ENCODE measurements at regions not wholly inside any gene's neighbourhood (a gene's known extent, or its start where the extent isn't known, plus 50 kb on each side); places are given as distances from the start of the nearest gene placed in this dataset.

- H3K9ac ChIP-seq (ENCODE audit: low read length), result no peak overlapping the region
- TF ChIP-seq EZH2phosphoT487 (IDR thresholded peaks at IDR 0.05; ENCODE audit: low read depth), result no peak
- TF ChIP-seq, protein P1, sequence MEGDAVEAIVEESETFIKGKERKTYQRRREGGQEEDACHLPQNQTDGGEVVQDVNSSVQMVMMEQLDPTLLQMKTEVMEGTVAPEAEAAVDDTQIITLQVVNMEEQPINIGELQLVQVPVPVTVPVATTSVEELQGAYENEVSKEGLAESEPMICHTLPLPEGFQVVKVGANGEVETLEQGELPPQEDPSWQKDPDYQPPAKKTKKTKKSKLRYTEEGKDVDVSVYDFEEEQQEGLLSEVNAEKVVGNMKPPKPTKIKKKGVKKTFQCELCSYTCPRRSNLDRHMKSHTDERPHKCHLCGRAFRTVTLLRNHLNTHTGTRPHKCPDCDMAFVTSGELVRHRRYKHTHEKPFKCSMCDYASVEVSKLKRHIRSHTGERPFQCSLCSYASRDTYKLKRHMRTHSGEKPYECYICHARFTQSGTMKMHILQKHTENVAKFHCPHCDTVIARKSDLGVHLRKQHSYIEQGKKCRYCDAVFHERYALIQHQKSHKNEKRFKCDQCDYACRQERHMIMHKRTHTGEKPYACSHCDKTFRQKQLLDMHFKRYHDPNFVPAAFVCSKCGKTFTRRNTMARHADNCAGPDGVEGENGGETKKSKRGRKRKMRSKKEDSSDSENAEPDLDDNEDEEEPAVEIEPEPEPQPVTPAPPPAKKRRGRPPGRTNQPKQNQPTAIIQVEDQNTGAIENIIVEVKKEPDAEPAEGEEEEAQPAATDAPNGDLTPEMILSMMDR (IDR thresholded peaks at IDR 0.05; ENCODE audit: low read depth, low read length), result no peak
- no peaks in the 10 kb centered on the region for H3K4me1 ChIP-seq (ENCODE audit: low read length)
- no peaks in the 10 kb centered on the region for H3K9me3 ChIP-seq (ENCODE audit: insufficient read depth, low read length)
- H3K79me2 ChIP-seq (ENCODE audit: low read length), result no peaks in the 10 kb centered on the region
- H2AFZ ChIP-seq (ENCODE audit: low read depth, low read length), result no peak overlapping the region
- no peaks in the 10 kb centered on the region for H3K36me3 ChIP-seq (replicated peaks; ENCODE audit: low read depth, low read length)
- H3K27ac ChIP-seq (ENCODE audit: low read length), result no peak overlapping the region
- H3K27me3 ChIP-seq (ENCODE audit: low read depth, low read length), result 0 out of 2 replicates have a peak, but pooled peaks cover 7% of the 10 kb centered on the region
- H3K4me2 ChIP-seq (ENCODE audit: low read length), result no peak overlapping the region
- H3K4me3 ChIP-seq (ENCODE audit: low read length), result no peak overlapping the region
- H4K20me1 ChIP-seq (ENCODE audit: insufficient read depth, low read length), result no peaks in the 10 kb centered on the region
These were observed 159.6 kb upstream of the SIX2 start for GRCh38 chr2:45168711-45169338.

DNA sequence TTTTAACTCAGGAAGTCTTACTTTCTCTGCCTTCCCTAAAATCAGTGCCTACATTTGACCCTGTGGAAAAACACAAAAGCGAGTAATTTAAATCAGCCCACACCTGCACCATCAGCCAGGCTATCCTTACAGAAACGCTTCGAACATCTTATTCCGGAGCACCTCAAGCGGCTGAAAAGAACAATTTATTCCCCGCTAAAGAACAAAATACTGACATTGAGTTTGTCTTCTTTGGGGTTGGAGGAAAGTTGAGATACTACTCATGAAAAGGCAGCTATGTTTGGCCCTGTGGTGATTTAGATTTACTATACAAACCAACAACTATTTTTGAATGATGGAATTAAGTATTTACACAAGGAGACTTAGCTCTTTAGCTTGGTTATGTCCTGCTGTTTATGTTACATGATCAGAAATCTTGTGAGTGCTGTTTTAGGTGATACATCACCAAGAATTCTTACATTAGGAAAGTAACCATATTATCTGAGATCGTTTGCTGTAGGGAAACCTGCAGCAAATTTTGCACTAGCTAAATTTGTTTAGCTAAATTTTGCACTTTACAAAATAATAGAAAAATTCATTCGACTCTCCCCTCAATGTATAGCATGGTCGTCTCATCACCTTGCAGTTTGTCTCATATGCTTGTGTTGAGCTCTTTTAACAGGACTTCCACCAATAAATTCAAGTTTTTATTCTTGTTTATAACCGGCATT lies 158.8 kb upstream of the SIX2 start:
- H2AFZ ChIP-seq (ENCODE audit: low read depth, low read length), result no peak overlapping the region
- TF ChIP-seq, protein P1 (IDR thresholded peaks at IDR 0.05; ENCODE audit: low read depth, low read length), result no peak
- TF ChIP-seq EZH2phosphoT487 (IDR thresholded peaks at IDR 0.05; ENCODE audit: low read depth), result no peak

DNA sequence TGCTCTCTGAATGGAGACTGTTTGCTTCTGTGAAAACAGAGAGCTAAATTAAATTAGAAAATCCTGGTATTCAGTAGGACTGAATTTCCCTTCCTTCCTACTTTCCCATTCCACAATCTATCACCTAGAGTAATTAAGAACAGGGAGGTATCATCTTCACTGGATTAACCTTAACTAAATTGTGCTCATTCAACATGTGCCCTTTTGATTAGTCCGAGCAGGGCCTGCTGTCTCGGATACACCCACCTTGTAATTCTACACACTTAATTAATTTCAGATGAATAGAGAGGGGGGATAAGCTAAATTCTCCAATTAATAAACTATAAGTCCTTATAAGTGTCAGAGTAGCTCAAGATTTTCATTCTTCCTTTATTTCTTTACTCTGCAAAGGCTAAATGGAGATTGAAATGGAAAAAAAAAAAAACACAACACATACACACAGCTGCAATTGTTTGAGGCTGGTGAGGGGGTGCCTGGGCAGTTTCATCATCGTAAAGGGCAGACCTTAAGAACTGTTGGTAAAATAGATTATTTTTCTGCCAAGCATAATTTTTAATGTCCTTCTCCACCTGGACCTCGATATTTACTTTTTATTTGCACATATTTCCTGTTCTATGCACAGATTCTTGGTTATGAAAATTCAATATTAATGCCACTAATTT lies 157.1 kb upstream of the SIX2 start:
- TF ChIP-seq EZH2phosphoT487 (IDR thresholded peaks at IDR 0.05; ENCODE audit: low read depth), result no peak
- TF ChIP-seq, protein P1 (IDR thresholded peaks at IDR 0.05; ENCODE audit: low read depth, low read length), result no peak
- Histone ChIP-seq H3K36me3 (replicated peaks; ENCODE audit: low read depth, low read length) (no peaks in the 10 kb centered on the region), H3K4me1 (ENCODE audit: low read length) (no peaks in the 10 kb centered on the region), H3K9ac (ENCODE audit: low read length) (no peak overlapping the region), H3K9me3 (ENCODE audit: insufficient read depth, low read length) (no peaks in the 10 kb centered on the region), H3K27ac (ENCODE audit: low read length) (no peak overlapping the region), H2AFZ (ENCODE audit: low read depth, low read length) (no peak overlapping the region), H3K79me2 (ENCODE audit: low read length) (no peaks in the 10 kb centered on the region), H4K20me1 (ENCODE audit: insufficient read depth, low read length) (no peaks in the 10 kb centered on the region), H3K27me3 (ENCODE audit: low read depth, low read length) (0 out of 2 replicates have a peak, but pooled peaks cover 9% of the 10 kb centered on the region), H3K4me3 (ENCODE audit: low read length) (no peak overlapping the region), H3K4me2 (ENCODE audit: low read length) (no peak overlapping the region)

More for the DNA sequence above, 158.8 kb upstream of the SIX2 start:
- Histone ChIP-seq H3K27me3 (ENCODE audit: low read depth, low read length) (0 out of 2 replicates have a peak, but pooled peaks cover 7% of the 10 kb centered on the region), H3K4me3 (ENCODE audit: low read length) (no peak overlapping the region), H3K4me1 (ENCODE audit: low read length) (no peaks in the 10 kb centered on the region), H4K20me1 (ENCODE audit: insufficient read depth, low read length) (no peaks in the 10 kb centered on the region), H3K36me3 (replicated peaks; ENCODE audit: low read depth, low read length) (no peaks in the 10 kb centered on the region), H3K9ac (ENCODE audit: low read length) (no peak overlapping the region), H3K79me2 (ENCODE audit: low read length) (no peaks in the 10 kb centered on the region), H3K27ac (ENCODE audit: low read length) (no peak overlapping the region), H3K4me2 (ENCODE audit: low read length) (no peak overlapping the region), H3K9me3 (ENCODE audit: insufficient read depth, low read length) (no peaks in the 10 kb centered on the region)

GRCh38 chr2:45162711-45163110 lies 153.5 kb upstream of the SIX2 start:
- Histone ChIP-seq H3K36me3 (replicated peaks; ENCODE audit: low read depth, low read length) (no peaks in the 10 kb centered on the region), H2AFZ (ENCODE audit: low read depth, low read length) (no peak overlapping the region), H3K4me3 (ENCODE audit: low read length) (no peak overlapping the region), H3K9me3 (ENCODE audit: insufficient read depth, low read length) (no peaks in the 10 kb centered on the region), H3K27ac (ENCODE audit: low read length) (no peak overlapping the region), H4K20me1 (ENCODE audit: insufficient read depth, low read length) (no peaks in the 10 kb centered on the region), H3K4me2 (ENCODE audit: low read length) (no peak overlapping the region), H3K9ac (ENCODE audit: low read length) (no peak overlapping the region), H3K27me3 (ENCODE audit: low read depth, low read length) (0 out of 2 replicates have a peak, but pooled peaks cover 10% of the 10 kb centered on the region), H3K79me2 (ENCODE audit: low read length) (no peaks in the 10 kb centered on the region), H3K4me1 (ENCODE audit: low read length) (no peaks in the 10 kb centered on the region)
- no peak for TF ChIP-seq EZH2phosphoT487 (IDR thresholded peaks at IDR 0.05; ENCODE audit: low read depth)
- TF ChIP-seq, protein P1 (IDR thresholded peaks at IDR 0.05; ENCODE audit: low read depth, low read length), result no peak
